ENCODE measurements at regions not wholly inside any gene's neighbourhood (a gene's known extent, or its start where the extent isn't known, plus 50 kb on each side); places are given as distances from the start of the nearest gene placed in this dataset.

- no peak for DNase-seq
These were observed 95.6 kb upstream of the PHACTR3 start for GRCh38 chr20:59508729-59509128.

- DNase-seq, result no peak
These were observed 91.7 kb upstream of the PHACTR3 start for GRCh38 chr20:59512651-59513050.

- no peak for DNase-seq
These were observed 89.8 kb upstream of the PHACTR3 start for GRCh38 chr20:59514554-59514953.

DNA sequence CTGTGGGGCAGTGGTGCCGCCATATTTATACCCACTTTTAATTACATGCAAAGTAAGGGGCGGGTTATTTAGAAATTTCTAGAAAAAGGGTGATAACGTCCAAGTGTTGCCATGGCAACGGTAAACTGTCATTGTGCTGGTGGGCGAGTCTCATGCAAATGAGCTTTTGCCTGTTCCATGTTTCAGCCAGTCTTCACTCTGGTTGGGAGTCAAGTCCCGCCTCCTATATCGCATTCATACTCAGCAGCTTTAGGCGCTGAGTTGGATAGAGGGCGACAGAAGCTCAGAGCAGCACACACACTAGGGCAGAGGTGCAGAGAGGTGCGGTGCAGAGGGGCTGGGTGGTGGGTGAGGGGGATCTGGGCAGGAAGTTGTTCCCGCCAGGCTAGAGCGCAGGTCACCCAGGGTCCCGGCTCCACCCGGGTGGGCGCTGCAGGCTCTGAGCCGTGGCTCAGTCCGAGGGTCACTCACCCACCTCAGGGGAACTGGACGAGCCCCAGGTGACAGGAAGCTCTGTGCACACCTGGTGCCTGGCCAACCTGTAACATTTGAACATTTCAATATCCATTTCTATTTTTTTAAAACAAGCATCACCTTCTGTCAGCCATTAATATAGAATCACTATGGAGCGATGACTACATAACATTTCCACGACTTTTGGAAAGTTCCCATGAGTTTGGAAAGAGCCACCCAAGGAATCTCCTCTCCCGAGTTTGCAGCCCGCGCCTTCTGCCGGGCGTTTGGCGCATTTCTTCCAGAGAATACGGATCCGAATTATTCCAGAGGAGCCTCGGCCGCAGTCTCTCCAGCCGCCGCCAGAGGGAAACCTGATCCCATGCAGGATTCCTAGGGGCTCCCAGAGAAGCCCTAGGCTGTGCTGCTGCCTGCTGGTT is 89.1 kb upstream of the PHACTR3 start:
- peak; percentile 13 to 35 for DNase-seq

DNA sequence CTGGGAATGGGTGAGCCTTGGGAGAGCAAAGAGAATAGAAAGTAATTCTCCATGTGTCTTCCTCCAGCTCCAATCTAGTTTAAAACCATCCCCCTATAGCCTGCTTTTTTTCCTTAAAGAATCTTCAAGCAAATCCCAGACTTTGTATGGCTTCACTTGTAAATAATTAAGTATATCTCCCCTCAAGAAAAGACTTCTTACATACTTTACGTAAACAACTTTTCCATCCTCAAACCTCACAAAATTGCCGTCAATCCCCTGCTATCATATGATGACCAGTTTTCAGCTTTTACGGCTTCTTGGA is 88.5 kb upstream of the PHACTR3 start:
- DNase-seq, result no peak

- DNase-seq, result peak; percentile 8 to 17
These were observed 85.2 kb upstream of the PHACTR3 start for GRCh38 chr20:59518881-59519706.

GRCh38 chr20:59519707-59520014 is 84.7 kb upstream of the PHACTR3 start:
- no peak for DNase-seq

DNA sequence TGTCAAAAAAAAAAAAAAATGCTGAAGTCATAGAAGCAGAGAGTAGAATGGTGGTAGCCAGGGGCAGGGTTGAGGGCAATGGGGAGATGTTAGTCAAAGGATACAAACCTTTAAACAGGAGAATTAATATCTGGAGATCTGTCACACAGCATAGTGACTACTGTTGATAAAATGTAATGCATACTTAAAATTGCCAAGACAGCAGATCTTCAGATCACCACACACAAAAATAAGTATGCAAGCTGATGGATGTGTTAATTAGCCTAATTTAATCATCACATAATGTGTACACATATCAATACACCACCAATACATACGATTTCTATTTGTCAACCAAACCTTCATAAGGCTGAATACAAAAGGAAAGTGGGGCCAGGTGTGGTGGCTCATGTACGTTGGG is 83.5 kb upstream of the PHACTR3 start:
- DNase-seq, result no peak

GRCh38 chr20:59525500-59526241 is 78.7 kb upstream of the PHACTR3 start:
- DNase-seq, result peak; percentile 18 to 43

DNA sequence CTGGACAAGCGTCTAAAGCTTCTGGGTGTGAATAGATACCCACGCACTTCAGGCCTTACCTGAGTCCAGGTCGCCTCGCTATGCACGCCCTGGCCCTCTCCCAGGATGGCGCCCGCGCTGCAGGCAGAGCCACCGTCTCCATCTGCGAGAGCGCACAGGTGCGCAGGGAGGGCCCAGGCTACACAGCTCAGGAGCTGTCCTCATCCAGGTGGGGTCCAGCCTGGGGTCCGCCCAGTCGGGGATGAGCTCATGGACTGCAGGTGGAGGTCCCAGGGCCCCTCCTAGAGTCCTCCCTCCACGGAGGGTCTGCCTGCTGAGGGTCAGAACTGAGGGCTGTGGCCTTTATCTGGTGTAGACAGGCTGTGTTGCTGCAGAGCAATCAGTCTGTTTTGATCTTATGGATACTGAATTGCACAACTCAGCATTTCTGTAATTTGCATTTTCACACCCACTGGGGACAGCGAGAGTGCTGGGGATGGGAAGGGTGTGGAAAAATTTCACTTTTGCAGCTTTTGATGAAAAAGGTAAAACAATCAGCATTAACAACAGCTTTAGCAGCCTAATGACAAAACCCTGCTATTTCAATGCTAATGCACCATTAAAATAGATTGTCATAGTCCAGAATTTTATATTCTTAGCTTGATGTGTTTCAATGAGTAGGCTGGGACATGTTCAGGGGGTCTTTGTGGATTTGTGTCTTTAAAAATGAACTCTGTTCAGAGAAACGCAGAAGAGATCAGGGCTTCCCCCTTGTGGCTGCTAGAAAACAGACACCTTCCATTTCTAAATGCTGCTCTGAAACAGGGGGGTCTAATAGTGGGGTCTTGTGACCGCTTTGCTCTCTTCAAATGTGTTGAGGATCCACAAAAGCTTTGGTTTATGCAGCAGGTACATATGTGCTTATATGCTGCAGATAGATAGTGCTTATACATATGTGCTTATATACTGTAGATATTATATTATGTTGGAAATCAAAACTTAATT is 77.8 kb upstream of the PHACTR3 start:
- DNase-seq, result no peak

GRCh38 chr20:59530782-59531181 is 73.6 kb upstream of the PHACTR3 start:
- DNase-seq, result no peak

DNA sequence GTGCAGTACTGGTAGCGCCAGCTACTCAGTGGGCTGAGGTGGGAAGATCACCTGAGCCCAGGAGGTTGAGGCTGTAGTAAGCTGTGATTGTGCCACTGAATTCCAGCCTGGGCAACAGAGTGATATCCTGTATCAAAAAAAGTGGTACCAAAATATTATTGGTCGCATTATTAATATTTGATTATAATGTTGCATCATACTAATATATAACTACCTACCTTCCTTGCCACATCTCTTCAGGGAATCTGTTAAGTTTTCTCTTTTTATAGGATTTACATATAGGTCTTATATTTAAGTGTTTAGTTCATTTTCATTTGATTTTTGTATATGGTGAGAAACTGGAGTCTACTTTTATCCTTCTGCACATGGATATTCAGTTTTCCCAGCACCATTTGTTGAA is 66.3 kb upstream of the PHACTR3 start:
- DNase-seq, result no peak

GRCh38 chr20:59547596-59547995 is 56.7 kb upstream of the PHACTR3 start:
- no peak for DNase-seq
